OCI-LY1 (cell line): ENCODE measurements at regions not wholly inside any gene's neighbourhood (a gene's known extent, or its start where the extent isn't known, plus 50 kb on each side); places are given as distances from the start of the nearest gene placed in this dataset.

Source experiments
- H2AFZ ChIP-seq: fragments of 200-600 bp; sonication (generic), shearing (Covaris generic); 2 replicates; pipeline ENCODE4 v1.6.0; 2014; ENCODE audit warnings: antibody characterized with exemption, mild to moderate bottlenecking, low read length
- H3F3A ChIP-seq: fragments of 200-600 bp; sonication (generic), shearing (Covaris generic); 2 replicates; pipeline ENCODE4 v1.6.0; 2014; ENCODE audit warnings: mild to moderate bottlenecking, antibody characterized with exemption, low read length, moderate library complexity; ENCODE audit not compliant: insufficient read depth
- H3K27ac ChIP-seq: fragments of 200-600 bp; sonication (generic); 2 replicates; pipeline ENCODE4 v1.5.1; 2014; ENCODE audit warnings: low read length, mixed run types, mild to moderate bottlenecking, low read depth; ENCODE audit not compliant: poor library complexity, severe bottlenecking
- H3K27me3 ChIP-seq: fragments of 200-600 bp; sonication (generic); 2 replicates; pipeline ENCODE4 v1.6.0; 2014; ENCODE audit warnings: antibody characterized with exemption, mild to moderate bottlenecking, low read length, moderate library complexity; ENCODE audit not compliant: insufficient read depth
- H3K36me3 ChIP-seq: fragments of 200-600 bp; sonication (generic); 2 replicates; pipeline ENCODE4 v1.6.1; 2014; ENCODE audit warnings: mild to moderate bottlenecking, antibody characterized with exemption, low read length, moderate library complexity, mixed read lengths; ENCODE audit not compliant: insufficient read depth
- H3K4me1 ChIP-seq: fragments of 200-600 bp; sonication (generic); 2 replicates; pipeline ENCODE4 v1.5.1; 2014; ENCODE audit warnings: mild to moderate bottlenecking, low read length, moderate library complexity; ENCODE audit not compliant: insufficient read depth, severe bottlenecking
- H3K4me2 ChIP-seq: fragments of 200-600 bp; sonication (generic), shearing (Covaris generic); 2 replicates; pipeline ENCODE4 v1.6.1; 2014; ENCODE audit warnings: low read length
- H3K4me3 ChIP-seq: fragments of 200-600 bp; sonication (generic); 2 replicates; pipeline ENCODE4 v1.5.1; 2014; ENCODE audit warnings: low read length, low read depth, mild to moderate bottlenecking, mixed read lengths; ENCODE audit not compliant: poor library complexity, severe bottlenecking
- H3K79me2 ChIP-seq: fragments of 200-600 bp; shearing (Covaris generic); 2 replicates; pipeline ENCODE4 v1.6.1; 2016; ENCODE audit warnings: mixed run types, low read length, mixed read lengths; ENCODE audit not compliant: insufficient read depth
- H3K9ac ChIP-seq: fragments of 200-600 bp; sonication (generic), shearing (Covaris generic); 2 replicates; pipeline ENCODE4 v1.6.1; 2014; ENCODE audit warnings: mild to moderate bottlenecking, low read length, mixed read lengths
- H3K9me2 ChIP-seq: fragments of 200-600 bp; sonication (generic), shearing (Covaris generic); 2 replicates; pipeline ENCODE4 v1.6.1; 2014; ENCODE audit warnings: low read depth, mild to moderate bottlenecking, low read length, mixed read lengths
- H3K9me3 ChIP-seq: fragments of 200-600 bp; shearing (Covaris generic); 2 replicates; pipeline ENCODE4 v1.6.1; 2014; ENCODE audit warnings: low read length, mixed read lengths
- H4K20me1 ChIP-seq: fragments of 200-600 bp; sonication (generic), shearing (Covaris generic); 2 replicates; pipeline ENCODE4 v1.6.0; 2016; ENCODE audit warnings: mild to moderate bottlenecking, low read length; ENCODE audit not compliant: insufficient read depth
- EZH2 ChIP-seq: fragments of 200-600 bp; sonication (generic), shearing (Covaris generic); IDR thresholded peaks from 2 replicates; pipeline ENCODE4 v1.8.0; 2017; ENCODE audit warnings: borderline replicate concordance, mixed run types, mild to moderate bottlenecking, antibody characterized with exemption, low read length, moderate library complexity, mixed read lengths
- TF ChIP-seq, protein P1 (sequence below): fragments of 200-600 bp; sonication (generic), shearing (Covaris generic); IDR thresholded peaks from 2 replicates; pipeline ENCODE4 v1.5.1; 2017; ENCODE audit warnings: mild to moderate bottlenecking, antibody characterized with exemption, low read length, moderate library complexity, mixed read lengths

DNA sequence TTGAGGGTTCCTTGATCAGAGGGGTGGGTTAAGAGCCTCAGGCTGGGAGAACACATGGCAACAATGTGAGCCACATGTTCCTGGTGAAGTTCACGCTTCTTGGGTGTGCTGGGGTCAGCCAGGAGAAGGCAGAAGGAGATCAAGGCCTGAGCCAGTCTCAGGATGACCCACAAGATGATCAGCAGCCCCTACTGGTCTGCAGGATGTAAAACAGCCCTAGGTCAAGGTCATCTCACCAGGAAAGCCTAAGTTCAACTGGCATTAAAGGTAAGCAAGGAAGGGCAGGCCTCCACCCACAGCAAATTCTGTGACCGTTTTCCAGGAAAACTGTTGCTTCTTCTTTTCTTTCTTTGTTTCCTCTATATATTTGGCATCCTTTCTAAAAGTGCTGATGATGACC lies 156.7 kb upstream of the KIRREL3 start:
- Histone ChIP-seq H3K27me3 (no peaks in the 10 kb centered on the region), H3F3A (no peaks in the 10 kb centered on the region), H3K9me2 (no peaks in the 10 kb centered on the region), H4K20me1 (no peaks in the 10 kb centered on the region), H3K27ac (no peak overlapping the region), H3K9ac (no peak overlapping the region), H3K4me1 (no peaks in the 10 kb centered on the region), H3K4me3 (no peak overlapping the region), H2AFZ (no peak overlapping the region), H3K9me3 (no peaks in the 10 kb centered on the region), H3K36me3 (no peaks in the 10 kb centered on the region), H3K79me2 (no peaks in the 10 kb centered on the region), H3K4me2 (no peak overlapping the region)
- TF ChIP-seq, protein P1, sequence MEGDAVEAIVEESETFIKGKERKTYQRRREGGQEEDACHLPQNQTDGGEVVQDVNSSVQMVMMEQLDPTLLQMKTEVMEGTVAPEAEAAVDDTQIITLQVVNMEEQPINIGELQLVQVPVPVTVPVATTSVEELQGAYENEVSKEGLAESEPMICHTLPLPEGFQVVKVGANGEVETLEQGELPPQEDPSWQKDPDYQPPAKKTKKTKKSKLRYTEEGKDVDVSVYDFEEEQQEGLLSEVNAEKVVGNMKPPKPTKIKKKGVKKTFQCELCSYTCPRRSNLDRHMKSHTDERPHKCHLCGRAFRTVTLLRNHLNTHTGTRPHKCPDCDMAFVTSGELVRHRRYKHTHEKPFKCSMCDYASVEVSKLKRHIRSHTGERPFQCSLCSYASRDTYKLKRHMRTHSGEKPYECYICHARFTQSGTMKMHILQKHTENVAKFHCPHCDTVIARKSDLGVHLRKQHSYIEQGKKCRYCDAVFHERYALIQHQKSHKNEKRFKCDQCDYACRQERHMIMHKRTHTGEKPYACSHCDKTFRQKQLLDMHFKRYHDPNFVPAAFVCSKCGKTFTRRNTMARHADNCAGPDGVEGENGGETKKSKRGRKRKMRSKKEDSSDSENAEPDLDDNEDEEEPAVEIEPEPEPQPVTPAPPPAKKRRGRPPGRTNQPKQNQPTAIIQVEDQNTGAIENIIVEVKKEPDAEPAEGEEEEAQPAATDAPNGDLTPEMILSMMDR: no peak
- TF ChIP-seq EZH2: no peak

DNA sequence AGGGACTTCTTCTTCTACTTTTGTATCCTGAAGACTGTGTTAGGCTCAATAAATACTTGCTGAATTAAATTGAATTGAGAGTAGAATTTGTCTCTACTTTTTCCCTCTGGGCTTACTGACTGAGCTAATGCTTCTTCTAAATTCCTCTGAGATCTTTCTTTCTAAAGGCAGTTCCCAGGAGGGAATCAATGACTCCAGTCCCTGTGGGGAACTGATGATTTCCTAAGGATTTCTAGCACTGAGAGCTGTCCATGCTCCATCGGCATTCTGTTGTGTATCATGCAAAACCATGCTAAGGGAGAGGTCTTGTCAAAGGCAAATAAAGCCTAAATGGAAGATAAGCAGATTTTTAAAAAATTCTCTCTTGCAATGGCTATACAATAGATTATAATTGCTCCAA lies 148.8 kb upstream of the KIRREL3 start:
- no peaks in the 10 kb centered on the region for H3K36me3 ChIP-seq
- no peak overlapping the region for H3K27ac ChIP-seq
- no peaks in the 10 kb centered on the region for H3K9me2 ChIP-seq
- H3K79me2 ChIP-seq: no peaks in the 10 kb centered on the region
- H3K9me3 ChIP-seq: no peaks in the 10 kb centered on the region
- no peaks in the 10 kb centered on the region for H3F3A ChIP-seq
- no peak overlapping the region for H3K4me3 ChIP-seq
- H4K20me1 ChIP-seq: no peaks in the 10 kb centered on the region
- H3K4me1 ChIP-seq: no peaks in the 10 kb centered on the region
- no peaks in the 10 kb centered on the region for H3K27me3 ChIP-seq
- H3K9ac ChIP-seq: no peak overlapping the region
- H2AFZ ChIP-seq: no peak overlapping the region
- H3K4me2 ChIP-seq: no peak overlapping the region
- TF ChIP-seq, protein P1: no peak
- no peak for TF ChIP-seq EZH2

DNA sequence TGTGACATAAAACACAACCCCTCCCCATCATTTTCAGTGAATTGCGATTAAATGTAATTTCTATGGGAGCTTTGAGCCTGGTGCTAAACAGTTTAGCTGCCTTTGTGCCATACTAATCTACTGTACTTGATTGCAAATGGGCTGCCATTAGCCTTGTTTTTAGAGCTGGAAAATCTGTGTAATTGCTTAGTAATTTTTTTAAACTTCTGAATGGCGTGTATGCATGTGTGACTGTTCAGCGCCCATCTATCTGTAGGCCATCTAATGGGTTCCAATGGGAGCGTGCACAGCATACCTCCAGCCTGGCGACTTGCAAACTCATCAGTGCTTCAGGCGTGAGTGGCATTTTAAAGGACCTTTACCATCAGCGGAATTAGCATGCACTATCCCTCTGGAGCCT lies 142.7 kb upstream of the KIRREL3 start:
- H3F3A ChIP-seq: no peaks in the 10 kb centered on the region
- TF ChIP-seq, protein P1: no peak
- no peak for TF ChIP-seq EZH2
- no peaks in the 10 kb centered on the region for H3K9me2 ChIP-seq
- no peaks in the 10 kb centered on the region for H3K36me3 ChIP-seq
- H2AFZ ChIP-seq: no peak overlapping the region
- H3K79me2 ChIP-seq: no peaks in the 10 kb centered on the region
- H3K9me3 ChIP-seq: no peaks in the 10 kb centered on the region
- H3K4me3 ChIP-seq: no peak overlapping the region
- H4K20me1 ChIP-seq: no peaks in the 10 kb centered on the region
- no peak overlapping the region for H3K9ac ChIP-seq
- no peak overlapping the region for H3K27ac ChIP-seq
- no peaks in the 10 kb centered on the region for H3K4me1 ChIP-seq
- H3K4me2 ChIP-seq: no peak overlapping the region
- H3K27me3 ChIP-seq: no peaks in the 10 kb centered on the region
